Neural progenitor cell (in vitro differentiated cells): ENCODE measurements at regions not wholly inside any gene's neighbourhood (a gene's known extent, or its start where the extent isn't known, plus 50 kb on each side); places are given as distances from the start of the nearest gene placed in this dataset.

ENCODE experiments used
- EZH2 ChIP-seq: fragments of 200-600 bp; sonication (generic); IDR thresholded peaks from 2 replicates; pipeline ENCODE4 v1.6.1; 2017; ENCODE audit warnings: antibody characterized with exemption, mild to moderate bottlenecking, moderate library complexity
- TF ChIP-seq, protein P1 (sequence below): fragments of 200-600 bp; sonication (generic); IDR thresholded peaks from 2 replicates; pipeline ENCODE4 v1.5.1; 2017; ENCODE audit warnings: antibody characterized with exemption, mild to moderate bottlenecking

DNA sequence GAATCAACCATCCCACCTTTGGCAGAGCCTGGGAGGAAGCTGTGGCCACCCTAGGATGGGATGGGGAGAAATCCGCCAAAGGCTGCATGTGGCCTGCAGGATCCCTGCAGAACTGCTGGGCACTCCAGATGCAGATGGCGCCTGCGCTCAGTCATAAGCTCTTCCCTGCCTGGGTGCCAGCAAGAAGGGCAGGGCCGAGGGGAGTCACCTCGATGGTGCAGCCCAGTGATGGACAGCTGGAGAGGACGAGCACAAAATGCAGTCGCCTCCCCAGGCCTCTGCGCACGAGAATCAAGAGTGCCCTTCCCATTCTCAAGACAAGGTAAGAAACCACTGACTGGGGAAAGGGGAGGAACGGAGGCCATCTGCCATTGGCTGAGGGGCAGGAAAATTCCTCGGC lies 693.6 kb downstream of the TBC1D22A start:
- TF ChIP-seq, protein P1, sequence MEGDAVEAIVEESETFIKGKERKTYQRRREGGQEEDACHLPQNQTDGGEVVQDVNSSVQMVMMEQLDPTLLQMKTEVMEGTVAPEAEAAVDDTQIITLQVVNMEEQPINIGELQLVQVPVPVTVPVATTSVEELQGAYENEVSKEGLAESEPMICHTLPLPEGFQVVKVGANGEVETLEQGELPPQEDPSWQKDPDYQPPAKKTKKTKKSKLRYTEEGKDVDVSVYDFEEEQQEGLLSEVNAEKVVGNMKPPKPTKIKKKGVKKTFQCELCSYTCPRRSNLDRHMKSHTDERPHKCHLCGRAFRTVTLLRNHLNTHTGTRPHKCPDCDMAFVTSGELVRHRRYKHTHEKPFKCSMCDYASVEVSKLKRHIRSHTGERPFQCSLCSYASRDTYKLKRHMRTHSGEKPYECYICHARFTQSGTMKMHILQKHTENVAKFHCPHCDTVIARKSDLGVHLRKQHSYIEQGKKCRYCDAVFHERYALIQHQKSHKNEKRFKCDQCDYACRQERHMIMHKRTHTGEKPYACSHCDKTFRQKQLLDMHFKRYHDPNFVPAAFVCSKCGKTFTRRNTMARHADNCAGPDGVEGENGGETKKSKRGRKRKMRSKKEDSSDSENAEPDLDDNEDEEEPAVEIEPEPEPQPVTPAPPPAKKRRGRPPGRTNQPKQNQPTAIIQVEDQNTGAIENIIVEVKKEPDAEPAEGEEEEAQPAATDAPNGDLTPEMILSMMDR = no peak
- TF ChIP-seq EZH2 = no peak
